ENCODE measurements at regions not wholly inside any gene's neighbourhood (a gene's known extent, or its start where the extent isn't known, plus 50 kb on each side); places are given as distances from the start of the nearest gene placed in this dataset.

- TF ChIP-seq CTCF (IDR thresholded peaks at IDR 0.05) (no peak), ELK1 (IDR thresholded peaks at IDR 0.05; ENCODE audit: low read depth, low read length) (no peak), SMC3 (IDR thresholded peaks at IDR 0.05) (no peak), CBX8 (IDR thresholded peaks at IDR 0.05) (no peak), RAD21 (conservative IDR thresholded peaks at IDR 0.05 in 1 of 2, IDR thresholded peaks at IDR 0.05 in 1 of 2) (no peak)
These were observed 576.9 kb upstream of the SGCD start for GRCh38 chr5:155750101-155750500.

Measured in A549 (cell line).